DMS153 treated with DMSO at 0.1 percent for 48 hours (cell line): ENCODE measurements at regions not wholly inside any gene's neighbourhood (a gene's known extent, or its start where the extent isn't known, plus 50 kb on each side); places are given as distances from the start of the nearest gene placed in this dataset.

ENCODE experiments used
- DNase-seq: peaks from one replicate; lab custom pipeline; 2025; ENCODE audit not compliant: unreplicated experiment; lab: John Stamatoyannopoulos, UW

- no peak for DNase-seq
Observed at GRCh38 chr19:28859811-28860210, 353.1 kb downstream of the UQCRFS1 start.

- no peak for DNase-seq
Observed at GRCh38 chr19:28858933-28859332, 354.0 kb downstream of the UQCRFS1 start.

GRCh38 chr19:28857967-28858366 is 355.0 kb downstream of the UQCRFS1 start:
- no peak for DNase-seq

GRCh38 chr19:28855216-28855615 is 357.7 kb downstream of the UQCRFS1 start:
- no peak for DNase-seq

DNA sequence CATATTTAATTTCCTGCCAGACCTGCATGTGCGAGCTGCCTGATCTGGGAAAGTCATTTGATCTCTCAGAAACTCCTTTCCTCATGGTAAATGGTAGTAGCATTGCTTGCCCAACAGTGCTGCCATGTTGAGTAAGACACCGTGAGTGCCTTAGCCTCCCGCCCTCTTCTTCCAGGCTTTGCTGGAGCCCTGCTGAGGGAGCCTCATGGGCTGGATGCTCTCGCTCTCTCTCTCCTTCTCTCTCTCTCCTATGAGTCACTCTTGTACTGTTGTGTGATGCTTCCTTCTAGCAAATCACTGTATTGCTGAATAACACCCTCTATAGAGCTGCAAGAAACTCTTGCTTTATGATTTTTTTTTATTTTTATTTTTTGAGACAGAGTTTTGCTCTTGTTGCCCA is 365.5 kb downstream of the UQCRFS1 start:
- no peak for DNase-seq

GRCh38 chr19:28846094-28846812 is 366.7 kb downstream of the UQCRFS1 start:
- no peak for DNase-seq

DNA sequence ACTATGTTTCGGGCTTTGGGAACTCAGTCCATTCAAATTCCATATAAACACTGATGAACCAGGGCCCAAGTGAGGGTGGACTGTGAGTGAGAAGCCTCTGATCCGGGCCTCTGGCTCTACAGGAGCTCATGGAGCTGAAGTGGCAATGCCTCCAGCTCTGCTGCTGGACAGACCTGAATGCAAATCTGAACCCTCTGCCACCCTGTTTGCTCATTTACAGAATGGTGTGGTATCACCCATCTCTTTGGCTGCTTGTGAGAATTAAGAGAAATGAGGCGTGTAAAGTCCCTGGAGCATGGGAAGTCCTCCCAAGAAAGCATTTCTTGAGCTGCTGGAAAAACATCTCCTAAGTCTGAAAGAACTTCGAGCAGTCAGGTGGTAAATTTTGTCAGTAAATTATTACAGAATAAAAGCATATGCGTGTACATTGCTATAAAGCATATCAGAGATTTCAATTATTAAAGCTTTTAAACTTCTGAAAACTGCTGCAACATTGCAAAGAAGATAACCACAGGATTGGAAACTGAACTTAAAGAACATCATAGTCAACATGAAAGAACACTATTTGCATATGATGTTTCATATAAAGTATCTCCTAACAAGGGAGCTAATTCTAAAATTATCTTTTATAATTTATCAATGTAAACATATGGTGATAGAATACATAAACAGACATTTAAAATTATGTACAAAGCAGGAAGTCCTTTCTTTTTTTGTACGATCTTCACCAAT is 369.0 kb downstream of the UQCRFS1 start:
- no peak for DNase-seq

DNA sequence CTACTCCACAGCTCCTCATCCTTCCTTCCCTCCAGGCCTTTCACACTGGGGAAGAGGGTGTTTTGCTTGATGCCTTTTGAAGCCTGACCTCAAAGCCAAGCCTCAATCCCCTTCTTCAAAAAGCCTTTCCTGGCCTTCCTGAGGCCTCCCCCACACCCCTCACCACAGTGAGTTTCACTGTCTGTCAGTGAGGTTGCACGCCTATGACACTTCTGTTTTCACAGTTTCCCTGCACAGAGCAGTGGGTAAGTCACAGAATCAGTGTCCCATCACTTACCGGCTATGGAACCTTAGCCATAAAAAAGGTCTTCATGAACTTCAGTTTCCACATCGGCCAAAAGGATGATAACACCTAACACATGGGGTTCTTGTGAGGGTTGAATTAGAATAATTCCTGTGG is 371.4 kb downstream of the UQCRFS1 start:
- DNase-seq = no peak

- no peak for DNase-seq
Observed at GRCh38 chr19:28840891-28841290, 372.1 kb downstream of the UQCRFS1 start.

DNA sequence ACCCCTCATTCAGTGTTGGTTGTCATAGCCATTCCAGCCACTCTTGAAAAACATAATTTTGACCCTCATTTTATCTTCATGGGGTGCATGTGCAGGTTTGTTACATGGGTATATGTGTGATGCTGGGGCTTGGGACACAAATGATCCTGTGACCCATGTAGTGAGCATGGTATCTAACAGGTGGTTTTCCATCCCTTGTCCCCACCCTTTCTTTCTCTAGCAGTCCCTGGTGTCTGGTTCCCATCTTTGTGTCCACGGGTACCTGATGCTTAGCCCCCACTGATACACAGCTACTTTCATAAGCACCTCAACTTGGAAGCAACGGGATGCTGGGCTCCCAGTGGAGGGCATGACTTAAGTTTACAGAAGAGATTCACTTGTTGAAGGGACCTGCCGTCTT is 373.5 kb downstream of the UQCRFS1 start:
- DNase-seq = no peak

- no peak for DNase-seq
Observed at GRCh38 chr19:28838909-28839308, 374.0 kb downstream of the UQCRFS1 start.

GRCh38 chr19:28836421-28836820 is 376.5 kb downstream of the UQCRFS1 start:
- DNase-seq = no peak

DNA sequence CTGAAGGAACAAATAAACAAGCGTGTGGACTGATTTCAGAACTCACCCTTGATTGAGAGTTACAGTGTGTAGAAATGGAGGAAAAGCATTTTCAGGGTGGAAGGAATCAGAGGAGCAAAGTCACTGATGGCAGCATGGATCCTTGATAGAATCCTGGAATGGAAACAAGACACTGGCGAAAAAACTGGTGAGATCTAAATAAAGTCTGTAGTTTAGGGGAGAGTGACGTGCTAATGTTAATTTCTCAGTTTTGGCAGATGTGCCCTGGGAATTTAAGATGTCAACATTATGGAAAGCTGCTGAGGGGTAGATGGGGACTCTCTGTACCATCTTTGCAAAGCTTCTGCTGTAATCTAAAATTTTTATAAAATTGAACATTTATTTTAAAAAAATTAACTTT is 378.0 kb downstream of the UQCRFS1 start:
- DNase-seq = no peak

GRCh38 chr19:28831462-28831861 is 381.5 kb downstream of the UQCRFS1 start:
- no peak for DNase-seq

DNA sequence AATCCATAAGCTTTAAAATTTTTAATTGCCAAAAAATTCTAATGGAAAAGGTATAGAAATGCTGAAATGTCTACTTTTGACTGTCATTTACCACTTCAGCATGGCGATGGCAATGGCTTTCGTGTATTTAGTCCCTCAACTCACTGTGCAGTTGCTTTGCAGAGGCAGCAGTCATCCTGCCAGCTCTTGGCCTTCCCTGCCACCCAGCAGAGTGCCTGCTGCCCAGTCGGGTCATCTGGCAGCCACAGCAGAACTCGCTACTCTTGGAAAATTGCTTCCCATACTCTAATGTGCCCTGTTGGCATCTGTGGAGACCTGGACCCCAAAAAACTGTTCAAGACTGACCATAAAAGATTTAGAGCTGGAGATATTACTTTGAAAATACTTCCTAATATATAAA is 383.2 kb downstream of the UQCRFS1 start:
- DNase-seq = no peak

DNA sequence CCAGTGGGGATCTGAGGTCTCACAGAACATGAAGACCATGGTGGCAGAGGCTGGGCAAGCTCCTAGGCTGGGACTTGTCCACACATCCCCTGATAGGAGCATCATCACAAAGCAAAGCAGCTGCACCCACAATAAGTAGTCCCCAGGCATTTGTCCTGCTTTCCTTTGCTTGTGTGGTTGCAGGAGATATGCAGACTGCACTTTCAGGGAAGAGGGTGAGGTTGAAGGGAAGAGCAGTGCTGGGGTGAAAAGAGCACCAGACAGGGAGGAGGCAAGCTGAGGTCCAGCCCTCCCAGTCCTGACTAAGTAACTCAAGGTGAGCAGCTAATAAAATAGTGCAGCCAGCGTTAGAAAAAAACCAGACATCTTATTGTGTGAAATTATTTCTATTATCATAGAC is 383.6 kb downstream of the UQCRFS1 start:
- no peak for DNase-seq

DNA sequence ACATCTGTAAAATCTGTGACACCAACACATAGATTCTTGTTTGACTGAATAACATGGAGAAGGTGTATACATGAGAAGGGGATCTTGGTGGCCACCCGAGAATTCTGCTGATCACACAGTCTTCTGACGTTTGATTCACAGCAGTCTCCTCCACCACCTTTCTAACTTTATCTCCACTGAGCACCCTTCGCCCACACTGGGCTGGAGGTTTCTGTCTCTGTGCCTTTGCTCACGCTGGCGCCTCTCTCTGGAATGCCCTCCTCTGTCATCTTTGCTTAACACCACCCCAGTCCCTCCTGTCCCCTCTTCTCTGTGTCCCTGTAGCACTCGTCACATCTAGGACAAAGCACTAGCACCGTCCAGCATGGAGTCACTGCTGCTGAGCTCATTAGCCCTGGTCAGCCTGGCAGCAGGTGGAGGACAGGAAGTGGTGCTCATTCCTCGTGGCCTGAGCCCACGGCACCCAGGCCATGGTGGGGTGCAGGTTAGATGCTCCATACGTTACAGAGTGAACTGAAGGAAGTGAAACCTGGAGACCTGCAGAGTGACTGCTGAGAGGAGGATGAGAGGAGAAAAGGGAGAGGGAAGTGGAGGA is 384.6 kb downstream of the UQCRFS1 start:
- no peak for DNase-seq

DNA sequence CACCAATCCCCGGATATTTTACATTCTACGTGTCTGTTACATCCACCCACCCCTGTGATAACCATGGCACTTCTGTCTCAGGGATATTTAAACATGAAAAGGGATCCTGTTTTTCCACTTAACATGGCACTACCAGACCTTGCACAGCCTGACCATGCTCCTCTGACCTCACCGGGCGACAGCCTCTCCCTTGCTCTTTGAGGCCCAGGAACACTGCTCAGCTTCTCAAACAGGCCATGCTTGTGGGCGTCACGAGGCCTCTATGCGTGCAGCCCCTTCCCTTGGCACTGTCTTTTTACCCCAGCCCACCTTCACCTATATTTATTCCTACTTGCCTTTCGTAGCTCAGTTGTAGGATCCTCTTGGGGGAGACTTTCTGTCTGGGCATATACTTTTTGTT is 385.6 kb downstream of the UQCRFS1 start:
- no peak for DNase-seq

DNA sequence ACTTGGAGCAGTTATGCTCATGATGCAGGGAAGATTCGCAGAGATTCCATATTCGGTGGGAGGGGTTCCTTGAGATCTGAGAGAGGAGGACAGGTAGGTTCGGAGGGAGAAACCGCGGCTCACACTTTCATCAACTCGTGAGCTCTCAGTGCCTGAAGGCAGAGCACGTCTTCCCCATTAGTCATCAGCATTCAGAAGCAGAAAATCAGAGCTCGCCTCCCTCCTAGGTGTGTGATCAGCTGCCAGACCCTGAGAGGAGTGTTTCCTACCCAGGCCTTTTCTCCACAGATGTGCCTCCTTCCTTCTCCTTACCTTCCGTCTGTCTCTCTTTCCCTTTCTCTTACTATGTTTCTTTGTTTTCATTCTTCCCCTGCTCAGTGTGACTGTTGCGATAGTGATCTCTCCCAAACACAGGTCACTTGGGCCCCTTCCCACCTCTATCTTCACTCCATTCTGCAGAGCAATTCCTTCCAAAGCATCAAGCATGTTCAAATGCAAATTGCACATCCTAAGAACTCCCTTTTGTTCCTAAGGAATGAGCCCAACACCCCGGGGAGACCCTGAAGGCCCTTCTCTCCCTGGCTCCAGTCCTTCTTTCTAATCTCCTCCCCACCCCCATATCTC is 389.5 kb downstream of the UQCRFS1 start:
- no peak for DNase-seq

DNA sequence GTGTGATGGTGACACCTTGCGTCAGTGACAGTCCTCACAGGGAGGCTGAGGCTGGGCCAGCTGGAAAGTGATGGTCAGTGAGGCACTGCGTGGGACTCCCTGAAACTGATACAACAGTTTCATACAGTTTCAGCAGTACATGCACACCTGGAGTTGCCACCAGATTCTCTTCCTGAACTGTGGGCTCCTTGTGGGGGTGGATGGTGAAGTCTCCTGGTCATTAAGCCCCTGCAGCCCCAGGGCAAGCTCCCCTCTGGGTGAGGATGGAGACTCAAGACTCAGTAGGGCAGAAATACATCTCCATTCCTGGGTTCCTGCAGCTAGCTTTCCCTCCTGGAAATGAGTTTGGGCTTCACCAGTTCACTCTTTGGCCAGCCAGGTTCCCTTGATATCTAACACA is 392.7 kb downstream of the UQCRFS1 start:
- no peak for DNase-seq

DNA sequence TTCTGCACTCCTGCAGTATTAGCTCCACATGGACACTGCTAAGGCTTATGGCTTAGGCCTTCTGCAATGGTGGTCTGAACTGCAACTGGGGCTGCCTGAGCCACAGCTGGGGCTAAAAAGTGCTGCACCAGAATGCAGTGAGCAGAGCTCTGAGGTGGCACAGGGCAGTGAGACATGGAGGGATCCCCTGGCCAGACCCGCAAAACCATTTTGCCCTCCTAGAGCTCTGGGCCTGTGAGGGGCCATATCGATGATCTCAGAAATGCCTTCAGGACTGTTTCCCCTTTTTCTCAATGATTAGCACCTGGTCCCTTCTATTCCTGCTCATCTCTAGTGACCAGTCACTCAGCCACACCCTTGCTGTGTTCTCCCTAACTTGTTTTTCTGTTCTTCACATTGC is 397.7 kb downstream of the UQCRFS1 start:
- DNase-seq = no peak

GRCh38 chr19:28794301-28794700 is 418.6 kb downstream of the UQCRFS1 start:
- DNase-seq = no peak
